HL-60 (cell line): ENCODE measurements at regions not wholly inside any gene's neighbourhood (a gene's known extent, or its start where the extent isn't known, plus 50 kb on each side); places are given as distances from the start of the nearest gene placed in this dataset.
"Not testable (repeated sequence)": the region's sequence is repeated elsewhere in the genome, so short reads cannot be mapped to it uniquely, and the experiment has no call there.

Source experiments
- DNase-seq, 2 experiments: peaks; one replicate each; pipeline ENCODE4 v3.0.0-alpha.2; 2010 to 2020; ENCODE audit warnings: low read depth in 1 of 2, low spot score in 1 of 2
- H3K27ac ChIP-seq: fragments of 250-450 bp; sonication (Bioruptor Pico); replicated peaks from 2 replicates; pipeline ENCODE4 v1.5.1; 2020; ENCODE audit warnings: mild to moderate bottlenecking, moderate library complexity
- H3K27me3 ChIP-seq: fragments of 250-450 bp; sonication (Bioruptor Pico); 2 replicates; pipeline ENCODE4 v1.5.1; 2021; ENCODE audit warnings: mild to moderate bottlenecking, moderate library complexity; ENCODE audit not compliant: insufficient read depth, poor library complexity, severe bottlenecking
- H3K4me3 ChIP-seq: replicated peaks from 2 replicates; pipeline ENCODE4 v1.5.1; 2011; ENCODE audit warnings: mild to moderate bottlenecking, control low read depth, low read length; ENCODE audit not compliant: insufficient read depth
- GABPA ChIP-seq: IDR thresholded peaks from 2 replicates; pipeline ENCODE4 v1.6.1; 2012; ENCODE audit warnings: low read depth
- POLR2AphosphoS5 ChIP-seq: IDR thresholded peaks from 2 replicates; pipeline ENCODE4 v1.6.1; 2012; ENCODE audit warnings: low read depth
- SPI1 ChIP-seq: IDR thresholded peaks from 2 replicates; pipeline ENCODE4 v1.6.1; 2012; ENCODE audit warnings: low read depth, mild to moderate bottlenecking, borderline replicate concordance
- TF ChIP-seq, protein P1 (sequence below): IDR thresholded peaks from 2 replicates; pipeline ENCODE4 v1.6.1; 2012; ENCODE audit warnings: low read depth; ENCODE audit not compliant: insufficient replicate concordance
- TF ChIP-seq, protein P2 (sequence below): IDR thresholded peaks from one replicate; pipeline ENCODE4 v1.5.1; 2011; ENCODE audit warnings: low read length, control low read depth, inconsistent platforms; ENCODE audit not compliant: insufficient read depth

DNA sequence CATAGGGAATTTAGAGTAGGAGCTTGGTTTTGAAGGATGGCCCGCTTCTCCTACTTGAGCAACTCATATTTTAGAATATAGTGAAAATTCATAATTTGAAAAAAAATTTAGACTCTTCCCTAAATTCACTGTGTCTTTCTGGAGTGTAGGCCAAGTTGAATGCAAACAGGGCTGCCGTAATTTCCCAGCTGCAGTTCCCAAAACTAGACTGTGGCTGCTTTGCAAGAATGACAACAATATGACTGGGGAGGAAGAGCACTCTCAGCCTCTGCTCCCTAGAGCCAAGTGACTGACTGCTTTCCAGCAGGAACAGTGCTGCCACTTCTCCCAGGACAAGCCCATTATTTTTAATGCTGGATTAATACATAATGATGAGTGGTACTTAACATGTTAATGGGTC lies 209.0 kb downstream of the RHOU start:
- no peak for TF ChIP-seq SPI1
- TF ChIP-seq, protein P1, sequence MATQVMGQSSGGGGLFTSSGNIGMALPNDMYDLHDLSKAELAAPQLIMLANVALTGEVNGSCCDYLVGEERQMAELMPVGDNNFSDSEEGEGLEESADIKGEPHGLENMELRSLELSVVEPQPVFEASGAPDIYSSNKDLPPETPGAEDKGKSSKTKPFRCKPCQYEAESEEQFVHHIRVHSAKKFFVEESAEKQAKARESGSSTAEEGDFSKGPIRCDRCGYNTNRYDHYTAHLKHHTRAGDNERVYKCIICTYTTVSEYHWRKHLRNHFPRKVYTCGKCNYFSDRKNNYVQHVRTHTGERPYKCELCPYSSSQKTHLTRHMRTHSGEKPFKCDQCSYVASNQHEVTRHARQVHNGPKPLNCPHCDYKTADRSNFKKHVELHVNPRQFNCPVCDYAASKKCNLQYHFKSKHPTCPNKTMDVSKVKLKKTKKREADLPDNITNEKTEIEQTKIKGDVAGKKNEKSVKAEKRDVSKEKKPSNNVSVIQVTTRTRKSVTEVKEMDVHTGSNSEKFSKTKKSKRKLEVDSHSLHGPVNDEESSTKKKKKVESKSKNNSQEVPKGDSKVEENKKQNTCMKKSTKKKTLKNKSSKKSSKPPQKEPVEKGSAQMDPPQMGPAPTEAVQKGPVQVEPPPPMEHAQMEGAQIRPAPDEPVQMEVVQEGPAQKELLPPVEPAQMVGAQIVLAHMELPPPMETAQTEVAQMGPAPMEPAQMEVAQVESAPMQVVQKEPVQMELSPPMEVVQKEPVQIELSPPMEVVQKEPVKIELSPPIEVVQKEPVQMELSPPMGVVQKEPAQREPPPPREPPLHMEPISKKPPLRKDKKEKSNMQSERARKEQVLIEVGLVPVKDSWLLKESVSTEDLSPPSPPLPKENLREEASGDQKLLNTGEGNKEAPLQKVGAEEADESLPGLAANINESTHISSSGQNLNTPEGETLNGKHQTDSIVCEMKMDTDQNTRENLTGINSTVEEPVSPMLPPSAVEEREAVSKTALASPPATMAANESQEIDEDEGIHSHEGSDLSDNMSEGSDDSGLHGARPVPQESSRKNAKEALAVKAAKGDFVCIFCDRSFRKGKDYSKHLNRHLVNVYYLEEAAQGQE: no peak
- TF ChIP-seq GABPA: no peak
- TF ChIP-seq, protein P2, sequence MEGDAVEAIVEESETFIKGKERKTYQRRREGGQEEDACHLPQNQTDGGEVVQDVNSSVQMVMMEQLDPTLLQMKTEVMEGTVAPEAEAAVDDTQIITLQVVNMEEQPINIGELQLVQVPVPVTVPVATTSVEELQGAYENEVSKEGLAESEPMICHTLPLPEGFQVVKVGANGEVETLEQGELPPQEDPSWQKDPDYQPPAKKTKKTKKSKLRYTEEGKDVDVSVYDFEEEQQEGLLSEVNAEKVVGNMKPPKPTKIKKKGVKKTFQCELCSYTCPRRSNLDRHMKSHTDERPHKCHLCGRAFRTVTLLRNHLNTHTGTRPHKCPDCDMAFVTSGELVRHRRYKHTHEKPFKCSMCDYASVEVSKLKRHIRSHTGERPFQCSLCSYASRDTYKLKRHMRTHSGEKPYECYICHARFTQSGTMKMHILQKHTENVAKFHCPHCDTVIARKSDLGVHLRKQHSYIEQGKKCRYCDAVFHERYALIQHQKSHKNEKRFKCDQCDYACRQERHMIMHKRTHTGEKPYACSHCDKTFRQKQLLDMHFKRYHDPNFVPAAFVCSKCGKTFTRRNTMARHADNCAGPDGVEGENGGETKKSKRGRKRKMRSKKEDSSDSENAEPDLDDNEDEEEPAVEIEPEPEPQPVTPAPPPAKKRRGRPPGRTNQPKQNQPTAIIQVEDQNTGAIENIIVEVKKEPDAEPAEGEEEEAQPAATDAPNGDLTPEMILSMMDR: no peak
- TF ChIP-seq POLR2AphosphoS5: no peak
- no peak overlapping the region for H3K4me3 ChIP-seq
- no peak overlapping the region for H3K27ac ChIP-seq
- no peak for DNase-seq
- no peaks in the 10 kb centered on the region for H3K27me3 ChIP-seq

DNA sequence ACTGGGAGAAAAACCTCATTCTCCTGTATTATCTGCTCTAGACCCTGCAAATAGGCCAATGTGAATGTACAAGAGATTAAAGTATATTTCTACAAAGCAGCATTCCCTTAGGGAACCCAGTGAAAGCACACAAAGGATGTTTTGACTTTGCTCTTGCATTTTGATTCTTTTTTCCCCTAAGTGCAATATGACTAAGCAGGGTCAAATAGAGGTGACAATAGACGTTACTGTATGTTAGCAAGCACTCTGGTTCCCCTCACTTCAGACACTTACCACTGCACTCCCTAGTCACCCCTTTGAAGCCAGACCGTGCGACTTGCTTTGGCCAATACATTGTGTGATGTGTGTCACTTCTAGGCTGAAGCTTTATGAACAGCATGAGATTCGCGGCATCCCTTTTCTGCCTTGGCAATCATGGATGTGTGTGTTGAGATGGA lies 209.7 kb downstream of the RHOU start:
- no peaks in the 10 kb centered on the region for H3K27me3 ChIP-seq
- TF ChIP-seq POLR2AphosphoS5 (no peak), SPI1 (no peak), GABPA (no peak)
- TF ChIP-seq, protein P1: no peak
- TF ChIP-seq, protein P2: no peak
- DNase-seq: no peak
- H3K4me3 ChIP-seq: no peak overlapping the region
- H3K27ac ChIP-seq: no peak overlapping the region

DNA sequence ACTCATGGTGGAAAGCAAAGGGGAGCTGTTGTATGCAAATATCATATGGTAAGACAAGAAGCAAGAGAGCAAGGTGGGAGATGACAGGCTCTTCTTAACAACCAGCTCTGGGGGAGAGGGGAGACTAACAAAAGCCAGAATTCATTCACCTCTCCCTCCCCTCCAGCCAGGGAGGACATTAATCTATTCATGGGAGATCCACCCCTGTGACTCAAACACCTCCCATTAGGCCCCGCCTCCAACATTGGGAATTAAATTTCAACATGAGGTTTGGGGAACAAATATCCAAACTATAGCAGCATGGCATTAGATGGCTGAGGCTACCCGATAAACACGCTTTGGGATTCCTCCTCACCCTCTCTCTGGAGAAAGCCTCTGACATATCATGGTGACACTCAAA lies 210.6 kb downstream of the RHOU start:
- TF ChIP-seq POLR2AphosphoS5 (no peak), SPI1 (no peak), GABPA (no peak)
- TF ChIP-seq, protein P2: no peak
- TF ChIP-seq, protein P1: no peak
- Histone ChIP-seq H3K4me3 (no peak overlapping the region), H3K27me3 (no peaks in the 10 kb centered on the region), H3K27ac (no peak overlapping the region)
- no peak for DNase-seq

DNA sequence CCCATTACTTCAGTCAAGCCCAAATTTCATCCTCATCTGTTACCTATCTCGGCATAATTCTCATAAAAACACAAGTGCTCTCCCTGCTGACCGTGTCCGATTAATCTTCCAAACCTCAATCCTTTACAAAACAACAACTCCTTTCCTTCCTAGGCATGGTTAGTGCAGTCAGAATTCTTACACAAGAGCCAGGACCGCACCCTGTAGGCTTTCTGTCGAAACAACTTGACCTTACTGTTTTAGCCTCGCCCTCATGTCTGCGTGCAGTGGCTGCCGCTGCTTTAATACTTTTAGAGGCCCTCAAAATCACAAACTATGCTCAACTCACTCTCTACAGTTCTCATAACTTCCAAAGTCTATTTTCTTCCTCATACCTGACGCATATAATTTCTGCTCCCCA lies 214.3 kb downstream of the RHOU start:
- H3K27ac ChIP-seq: peak overlapping the region; percentile 35
- peak in 1 of 2 experiments; percentile 39 for DNase-seq
- H3K4me3 ChIP-seq, H3K27me3 ChIP-seq: not testable (repeated sequence)
